Nephron progenitor cell (in vitro differentiated cells): ENCODE measurements at regions not wholly inside any gene's neighbourhood (a gene's known extent, or its start where the extent isn't known, plus 50 kb on each side); places are given as distances from the start of the nearest gene placed in this dataset.

Source experiments
- DNase-seq: peaks from one replicate; pipeline ENCODE4 v3.0.0; 2021
- H3K27ac Mint-ChIP-seq: 2 replicates; pipeline ENCODE4 v1.8.0; 2021; ENCODE audit warnings: mild to moderate bottlenecking, moderate library complexity, mixed read lengths
- H3K27me3 Mint-ChIP-seq: 2 replicates; pipeline ENCODE4 v1.8.0; 2021; ENCODE audit warnings: mild to moderate bottlenecking, low read depth, mixed read lengths; ENCODE audit not compliant: poor library complexity
- H3K36me3 Mint-ChIP-seq: 2 replicates; pipeline ENCODE4 v1.8.0; 2021; ENCODE audit warnings: low read depth, mixed read lengths
- H3K4me1 Mint-ChIP-seq: 2 replicates; pipeline ENCODE4 v1.8.0; 2021; ENCODE audit warnings: mixed read lengths
- H3K4me3 Mint-ChIP-seq: 2 replicates; pipeline ENCODE4 v1.8.0; 2021; ENCODE audit warnings: mild to moderate bottlenecking, moderate library complexity, mixed read lengths
- H3K9me3 Mint-ChIP-seq: 2 replicates; pipeline ENCODE4 v1.8.0; 2021; ENCODE audit warnings: mild to moderate bottlenecking, moderate library complexity, mixed read lengths
- CTCF ChIP-seq: fragments of 200-600 bp; sonication (generic); IDR thresholded peaks from 2 replicates; pipeline ENCODE4 v1.5.0; 2021; ENCODE audit warnings: antibody characterized with exemption

- Mint-ChIP-seq H3K4me1 (peaks cover 8% of the 10 kb centered on the region), H3K9me3 (peaks cover 18% of the 10 kb centered on the region), H3K27ac (no peak overlapping the region), H3K27me3 (peaks cover 9% of the 10 kb centered on the region), H3K36me3 (no peaks in the 10 kb centered on the region), H3K4me3 (no peak overlapping the region)
- no peak for TF ChIP-seq CTCF
- no peak for DNase-seq
These were observed 161.2 kb upstream of the WDR11 start for GRCh38 chr10:120689777-120690529.

DNA sequence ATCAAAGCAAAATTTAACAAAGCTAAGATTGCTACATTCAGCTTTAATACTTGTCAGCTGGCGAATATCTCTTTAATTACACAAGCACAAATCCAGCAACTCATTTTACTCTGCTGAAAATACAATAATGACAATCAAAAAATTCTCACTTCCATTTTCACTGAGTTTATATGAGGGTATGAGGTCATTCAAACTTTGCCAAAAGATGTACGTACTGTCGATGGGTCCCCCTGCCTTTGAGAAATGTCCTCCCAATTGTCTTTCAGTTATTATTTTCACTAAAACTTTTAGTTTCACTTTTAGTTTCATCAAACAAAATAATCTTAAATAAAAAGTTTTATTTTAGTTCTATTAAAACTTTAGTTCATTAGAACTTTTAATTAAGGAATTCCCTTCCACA lies 159.5 kb upstream of the WDR11 start:
- DNase-seq: no peak
- TF ChIP-seq CTCF: no peak
- Mint-ChIP-seq H3K4me3 (no peak overlapping the region), H3K27ac (no peak overlapping the region), H3K9me3 (peaks cover 34% of the 10 kb centered on the region), H3K27me3 (peaks cover 9% of the 10 kb centered on the region), H3K36me3 (no peaks in the 10 kb centered on the region), H3K4me1 (no peaks in the 10 kb centered on the region)

GRCh38 chr10:120700426-120700825 lies 150.7 kb upstream of the WDR11 start:
- H3K4me1 Mint-ChIP-seq: no peaks in the 10 kb centered on the region
- peaks cover 9% of the 10 kb centered on the region for H3K27me3 Mint-ChIP-seq
- H3K27ac Mint-ChIP-seq: no peak overlapping the region
- no peak for DNase-seq
- TF ChIP-seq CTCF: no peak
- H3K9me3 Mint-ChIP-seq: peaks cover 39% of the 10 kb centered on the region
- H3K36me3 Mint-ChIP-seq: no peaks in the 10 kb centered on the region
- H3K4me3 Mint-ChIP-seq: no peak overlapping the region

DNA sequence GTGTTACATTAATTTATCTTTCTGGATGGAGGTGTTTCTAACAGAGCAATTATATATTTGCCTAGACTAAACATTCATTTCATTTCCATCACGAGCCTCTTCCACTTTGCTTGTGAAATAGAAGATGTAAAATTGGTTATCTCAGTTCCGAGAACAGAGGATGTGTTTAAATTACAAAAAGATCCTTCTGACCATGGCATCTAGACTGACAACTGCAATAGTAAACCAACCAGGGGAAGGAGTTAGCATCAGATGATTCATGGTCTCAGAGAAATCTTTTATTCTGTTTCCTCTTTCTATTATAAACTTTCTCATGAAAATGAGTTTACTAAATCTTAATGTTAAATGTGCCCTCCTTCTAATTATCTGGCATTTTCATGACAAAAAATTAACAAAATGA lies 149.8 kb upstream of the WDR11 start:
- no peak for TF ChIP-seq CTCF
- Mint-ChIP-seq H3K9me3 (peaks cover 30% of the 10 kb centered on the region), H3K4me3 (no peak overlapping the region), H3K36me3 (no peaks in the 10 kb centered on the region), H3K27me3 (peaks cover 9% of the 10 kb centered on the region), H3K4me1 (no peaks in the 10 kb centered on the region), H3K27ac (no peak overlapping the region)
- no peak for DNase-seq

DNA sequence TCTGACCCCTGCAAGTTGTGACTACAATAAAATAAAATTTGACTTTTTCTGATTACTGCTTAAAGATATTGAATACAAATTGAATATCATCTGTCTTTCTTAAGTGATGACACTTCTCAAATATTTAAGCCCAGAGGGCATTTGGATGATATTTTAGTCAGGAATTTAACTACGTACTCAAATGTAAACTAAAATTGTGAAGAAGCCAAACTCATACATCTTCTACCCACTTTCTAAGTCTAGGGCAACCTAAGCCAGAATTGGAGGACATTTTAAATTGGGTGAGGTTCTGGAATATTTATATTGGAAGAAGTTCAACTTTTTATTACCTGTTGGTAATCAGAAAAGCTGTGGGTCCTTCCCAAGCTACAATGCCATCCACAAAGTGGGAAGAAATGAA lies 149.1 kb upstream of the WDR11 start:
- DNase-seq: no peak
- no peak for TF ChIP-seq CTCF
- H3K4me1 Mint-ChIP-seq: no peaks in the 10 kb centered on the region

GRCh38 chr10:120705309-120705708 lies 145.9 kb upstream of the WDR11 start:
- TF ChIP-seq CTCF: no peak
- H3K27ac Mint-ChIP-seq: no peak overlapping the region
- H3K27me3 Mint-ChIP-seq: peaks cover 12% of the 10 kb centered on the region
- H3K36me3 Mint-ChIP-seq: no peaks in the 10 kb centered on the region
- DNase-seq: no peak
- no peaks in the 10 kb centered on the region for H3K9me3 Mint-ChIP-seq
- peaks cover 2% of the 10 kb centered on the region for H3K4me1 Mint-ChIP-seq
- H3K4me3 Mint-ChIP-seq: no peak overlapping the region

More for the DNA sequence above, 149.1 kb upstream of the WDR11 start:
- H3K4me3 Mint-ChIP-seq: no peak overlapping the region
- H3K36me3 Mint-ChIP-seq: no peaks in the 10 kb centered on the region
- no peak overlapping the region for H3K27ac Mint-ChIP-seq
- H3K27me3 Mint-ChIP-seq: peaks cover 9% of the 10 kb centered on the region
- H3K9me3 Mint-ChIP-seq: peaks cover 24% of the 10 kb centered on the region
